HEK293 (cell line): ENCODE measurements at regions not wholly inside any gene's neighbourhood (a gene's known extent, or its start where the extent isn't known, plus 50 kb on each side); places are given as distances from the start of the nearest gene placed in this dataset.

Experiments
- CTCF ChIP-seq: fragments of 450-650 bp; formaldehyde crosslinking; IDR thresholded peaks from 2 replicates; pipeline ENCODE4 v1.5.1; 2016; ENCODE audit warnings: missing biosample characterization, missing genetic modification characterization
- GLI4 ChIP-seq: fragments of 450-650 bp; formaldehyde crosslinking; IDR thresholded peaks from 2 replicates; pipeline ENCODE4 v1.5.1; 2016; ENCODE audit warnings: missing biosample characterization, missing genetic modification characterization
- SALL2 ChIP-seq: fragments of 450-650 bp; formaldehyde crosslinking; IDR thresholded peaks from 2 replicates; pipeline ENCODE4 v1.5.0; 2017; ENCODE audit warnings: missing biosample characterization, mild to moderate bottlenecking, missing genetic modification characterization, borderline replicate concordance
- ZBTB20 ChIP-seq: fragments of 450-650 bp; formaldehyde crosslinking; IDR thresholded peaks from 2 replicates; pipeline ENCODE4 v1.5.1; 2016; ENCODE audit warnings: missing biosample characterization, missing genetic modification characterization
- ZBTB21 ChIP-seq: fragments of 450-650 bp; formaldehyde crosslinking; IDR thresholded peaks from 2 replicates; pipeline ENCODE4 v1.5.1; 2017; ENCODE audit warnings: missing biosample characterization, missing genetic modification characterization
- ZNF366 ChIP-seq: fragments of 450-650 bp; formaldehyde crosslinking; conservative IDR thresholded peaks from 2 replicates; pipeline ENCODE4 v1.5.1; 2016; ENCODE audit warnings: missing biosample characterization, missing genetic modification characterization
- ZNF639 ChIP-seq: fragments of 450-650 bp; formaldehyde crosslinking; IDR thresholded peaks from 2 replicates; pipeline ENCODE4 v1.5.1; 2016; ENCODE audit warnings: missing biosample characterization, missing genetic modification characterization
- ZNF645 ChIP-seq: fragments of 450-650 bp; formaldehyde crosslinking; IDR thresholded peaks from 2 replicates; pipeline ENCODE4; 2016; ENCODE audit warnings: missing biosample characterization, missing genetic modification characterization

GRCh38 chr7:3242398-3242972 lies 58.6 kb upstream of the SDK1 start:
- TF ChIP-seq CTCF (tag by site-specific recombination) (no peak), ZNF366 (tag by site-specific recombination) (peak; percentile 90), ZBTB20 (tag by site-specific recombination) (no peak), ZBTB21 (no peak), ZNF639 (tag by site-specific recombination) (no peak), ZNF645 (tag by site-specific recombination) (no peak), GLI4 (tag by site-specific recombination) (no peak), SALL2 (tag by site-specific recombination) (no peak)
